ENCODE measurements at regions not wholly inside any gene's neighbourhood (a gene's known extent, or its start where the extent isn't known, plus 50 kb on each side); places are given as distances from the start of the nearest gene placed in this dataset.

DNA sequence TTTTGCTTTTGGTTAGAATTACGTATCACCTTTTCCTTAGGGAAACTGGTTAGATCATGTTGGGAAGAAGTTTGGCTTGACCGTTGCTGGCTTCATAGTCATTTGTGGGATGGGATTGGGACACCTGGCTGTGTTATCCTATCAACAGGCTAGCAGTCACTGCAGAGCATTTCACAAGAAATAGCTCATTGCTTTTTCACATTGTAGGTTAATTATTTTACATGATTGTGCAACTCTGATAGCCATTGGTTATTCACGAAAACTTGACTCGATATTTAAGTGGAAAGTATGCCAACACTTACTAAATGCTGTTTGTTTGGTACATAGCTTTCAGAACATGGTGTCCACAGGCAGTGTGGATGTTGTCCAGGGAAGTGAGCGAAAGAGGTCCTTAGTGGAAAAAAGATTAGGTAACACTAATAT lies 89.4 kb downstream of the NKX2-1 start:
- TF ChIP-seq, protein P1, sequence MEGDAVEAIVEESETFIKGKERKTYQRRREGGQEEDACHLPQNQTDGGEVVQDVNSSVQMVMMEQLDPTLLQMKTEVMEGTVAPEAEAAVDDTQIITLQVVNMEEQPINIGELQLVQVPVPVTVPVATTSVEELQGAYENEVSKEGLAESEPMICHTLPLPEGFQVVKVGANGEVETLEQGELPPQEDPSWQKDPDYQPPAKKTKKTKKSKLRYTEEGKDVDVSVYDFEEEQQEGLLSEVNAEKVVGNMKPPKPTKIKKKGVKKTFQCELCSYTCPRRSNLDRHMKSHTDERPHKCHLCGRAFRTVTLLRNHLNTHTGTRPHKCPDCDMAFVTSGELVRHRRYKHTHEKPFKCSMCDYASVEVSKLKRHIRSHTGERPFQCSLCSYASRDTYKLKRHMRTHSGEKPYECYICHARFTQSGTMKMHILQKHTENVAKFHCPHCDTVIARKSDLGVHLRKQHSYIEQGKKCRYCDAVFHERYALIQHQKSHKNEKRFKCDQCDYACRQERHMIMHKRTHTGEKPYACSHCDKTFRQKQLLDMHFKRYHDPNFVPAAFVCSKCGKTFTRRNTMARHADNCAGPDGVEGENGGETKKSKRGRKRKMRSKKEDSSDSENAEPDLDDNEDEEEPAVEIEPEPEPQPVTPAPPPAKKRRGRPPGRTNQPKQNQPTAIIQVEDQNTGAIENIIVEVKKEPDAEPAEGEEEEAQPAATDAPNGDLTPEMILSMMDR (IDR thresholded peaks at IDR 0.05): no peak
- TF ChIP-seq, protein P2, sequence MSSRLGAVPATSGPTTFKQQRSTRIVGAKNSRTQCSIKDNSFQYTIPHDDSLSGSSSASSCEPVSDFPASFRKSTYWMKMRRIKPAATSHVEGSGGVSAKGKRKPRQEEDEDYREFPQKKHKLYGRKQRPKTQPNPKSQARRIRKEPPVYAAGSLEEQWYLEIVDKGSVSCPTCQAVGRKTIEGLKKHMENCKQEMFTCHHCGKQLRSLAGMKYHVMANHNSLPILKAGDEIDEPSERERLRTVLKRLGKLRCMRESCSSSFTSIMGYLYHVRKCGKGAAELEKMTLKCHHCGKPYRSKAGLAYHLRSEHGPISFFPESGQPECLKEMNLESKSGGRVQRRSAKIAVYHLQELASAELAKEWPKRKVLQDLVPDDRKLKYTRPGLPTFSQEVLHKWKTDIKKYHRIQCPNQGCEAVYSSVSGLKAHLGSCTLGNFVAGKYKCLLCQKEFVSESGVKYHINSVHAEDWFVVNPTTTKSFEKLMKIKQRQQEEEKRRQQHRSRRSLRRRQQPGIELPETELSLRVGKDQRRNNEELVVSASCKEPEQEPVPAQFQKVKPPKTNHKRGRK (CRISPR knock-in tag; IDR thresholded peaks at IDR 0.05; ENCODE audit: borderline replicate concordance): no peak
- no peak for TF ChIP-seq GRHL2 (CRISPR knock-in tag; IDR thresholded peaks at IDR 0.05; ENCODE audit: insufficient replicate concordance, severe bottlenecking)
- TF ChIP-seq, protein P3, sequence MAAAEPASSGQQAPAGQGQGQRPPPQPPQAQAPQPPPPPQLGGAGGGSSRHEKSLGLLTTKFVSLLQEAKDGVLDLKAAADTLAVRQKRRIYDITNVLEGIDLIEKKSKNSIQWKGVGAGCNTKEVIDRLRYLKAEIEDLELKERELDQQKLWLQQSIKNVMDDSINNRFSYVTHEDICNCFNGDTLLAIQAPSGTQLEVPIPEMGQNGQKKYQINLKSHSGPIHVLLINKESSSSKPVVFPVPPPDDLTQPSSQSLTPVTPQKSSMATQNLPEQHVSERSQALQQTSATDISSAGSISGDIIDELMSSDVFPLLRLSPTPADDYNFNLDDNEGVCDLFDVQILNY (CRISPR knock-in tag; IDR thresholded peaks at IDR 0.05): no peak
- TF ChIP-seq GABPB1 (CRISPR knock-in tag; IDR thresholded peaks at IDR 0.05): no peak
- no peak for TF ChIP-seq TEAD4 (CRISPR knock-in tag; IDR thresholded peaks at IDR 0.05)
- no peak for TF ChIP-seq ZNF423 (CRISPR knock-in tag; IDR thresholded peaks at IDR 0.05)
- no peak for TF ChIP-seq FOXK1 (CRISPR knock-in tag; IDR thresholded peaks at IDR 0.05)
